H9 (cell line): ENCODE measurements at regions not wholly inside any gene's neighbourhood (a gene's known extent, or its start where the extent isn't known, plus 50 kb on each side); places are given as distances from the start of the nearest gene placed in this dataset.

Experiments
- DNase-seq: peaks from one replicate; pipeline ENCODE4 v3.0.0-alpha.2; 2017
- H2AFZ ChIP-seq: one replicate; pipeline ENCODE4 v1.6.1; 2013; ENCODE audit warnings: mild to moderate bottlenecking, low read length, control low read depth, moderate library complexity
- H2AK5ac ChIP-seq: 2 replicates; pipeline ENCODE4 v1.6.1; 2013; ENCODE audit warnings: low read length, control low read depth, mixed read lengths; ENCODE audit not compliant: insufficient read length
- H2BK120ac ChIP-seq: one replicate; pipeline ENCODE4 v1.6.1; 2013; ENCODE audit warnings: low read depth, mild to moderate bottlenecking, low read length, control low read depth, inconsistent platforms; ENCODE audit not compliant: poor library complexity, severe bottlenecking
- H2BK12ac ChIP-seq: 2 replicates; pipeline ENCODE4 v1.6.1; 2013; ENCODE audit warnings: low read length, control low read depth, mixed read lengths, low read depth; ENCODE audit not compliant: insufficient read length
- H2BK15ac ChIP-seq: 2 replicates; pipeline ENCODE4 v1.6.1; 2013; ENCODE audit warnings: low read depth, low read length, control low read depth
- H2BK20ac ChIP-seq: one replicate; pipeline ENCODE4 v1.6.1; 2013; ENCODE audit warnings: low read depth, mild to moderate bottlenecking, low read length, control low read depth, inconsistent platforms; ENCODE audit not compliant: poor library complexity, severe bottlenecking
- H2BK5ac ChIP-seq: 2 replicates; pipeline ENCODE4 v1.6.1; 2013; ENCODE audit warnings: low read length, control low read depth, mixed read lengths; ENCODE audit not compliant: insufficient read length
- H3K14ac ChIP-seq: 2 replicates; pipeline ENCODE4 v1.6.1; 2013; ENCODE audit warnings: low read length, control low read depth; ENCODE audit not compliant: insufficient read depth
- H3K18ac ChIP-seq: 2 replicates; pipeline ENCODE4 v1.6.1; 2013; ENCODE audit warnings: low read depth, mild to moderate bottlenecking, mixed read lengths, low read length, control low read depth; ENCODE audit not compliant: insufficient read length
- H3K23ac ChIP-seq: 2 replicates; pipeline ENCODE4 v1.6.1; 2013; ENCODE audit warnings: low read length, control low read depth, mixed read lengths, low read depth; ENCODE audit not compliant: insufficient read length
- H3K23me2 ChIP-seq: 2 replicates; pipeline ENCODE4 v1.6.1; 2013; ENCODE audit warnings: low read depth, mild to moderate bottlenecking, mixed read lengths, low read length, control low read depth; ENCODE audit not compliant: insufficient read length, poor library complexity, severe bottlenecking
- H3K27ac ChIP-seq: 2 replicates; pipeline ENCODE4 v1.5.1; 2013; ENCODE audit warnings: low read length, control low read depth, mixed read lengths, low read depth; ENCODE audit not compliant: insufficient read length
- H3K27me3 ChIP-seq: 2 replicates; pipeline ENCODE4 v1.6.1; 2013; ENCODE audit warnings: low read length, control low read depth, inconsistent platforms; ENCODE audit not compliant: insufficient read depth
- H3K4ac ChIP-seq: 2 replicates; pipeline ENCODE4 v1.6.1; 2013; ENCODE audit warnings: low read depth, mild to moderate bottlenecking, control low read depth, inconsistent platforms, low read length, moderate library complexity
- H3K4me1 ChIP-seq: 2 replicates; pipeline ENCODE4 v1.6.1; 2013; ENCODE audit warnings: low read length, control low read depth, inconsistent platforms; ENCODE audit not compliant: insufficient read depth
- H3K4me2 ChIP-seq: 2 replicates; pipeline ENCODE4 v1.6.1; 2013; ENCODE audit warnings: low read length, control low read depth, mixed read lengths; ENCODE audit not compliant: insufficient read length, insufficient read depth
- H3K56ac ChIP-seq: 2 replicates; pipeline ENCODE4 v1.6.1; 2013; ENCODE audit warnings: low read depth, mild to moderate bottlenecking, mixed read lengths, low read length, control low read depth; ENCODE audit not compliant: insufficient read length
- H3K79me1 ChIP-seq: 2 replicates; pipeline ENCODE4 v1.6.1; 2013; ENCODE audit warnings: low read depth, mild to moderate bottlenecking, moderate library complexity, low read length, control low read depth, inconsistent platforms; ENCODE audit not compliant: insufficient read depth, poor library complexity, severe bottlenecking
- H3K79me2 ChIP-seq: 2 replicates; pipeline ENCODE4 v1.6.1; 2013; ENCODE audit warnings: low read length, control low read depth, inconsistent platforms; ENCODE audit not compliant: insufficient read depth
- H3K9ac ChIP-seq: 2 replicates; pipeline ENCODE4 v1.6.1; 2013; ENCODE audit warnings: low read length, control low read depth, mixed read lengths; ENCODE audit not compliant: insufficient read length; ENCODE audit errors: extremely low read depth
- H3K9me3 ChIP-seq: one replicate; pipeline ENCODE4 v1.6.1; 2013; ENCODE audit warnings: low read depth, low read length, inconsistent platforms; ENCODE audit not compliant: control insufficient read depth
- H3T11ph ChIP-seq: one replicate; pipeline ENCODE4 v1.6.1; 2013; ENCODE audit warnings: mild to moderate bottlenecking, low read length, control low read depth, inconsistent platforms
- H4K20me1 ChIP-seq: one replicate; pipeline ENCODE4 v1.6.1; 2013; ENCODE audit not compliant: control insufficient read depth, insufficient read length, insufficient read depth
- H4K5ac ChIP-seq: 2 replicates; pipeline ENCODE4 v1.6.1; 2013; ENCODE audit warnings: low read depth, mild to moderate bottlenecking, mixed read lengths, low read length, control low read depth; ENCODE audit not compliant: insufficient read length
- H4K8ac ChIP-seq: replicated peaks from 2 replicates; pipeline ENCODE4 v1.6.1; 2013; ENCODE audit warnings: low read length, control low read depth, mixed read lengths, low read depth; ENCODE audit not compliant: insufficient read length
- H4K91ac ChIP-seq: 2 replicates; pipeline ENCODE4 v1.6.1; 2013; ENCODE audit warnings: low read depth, mild to moderate bottlenecking, moderate library complexity, mixed read lengths, low read length, control low read depth; ENCODE audit not compliant: insufficient read length
- H3K27ac Mint-ChIP-seq, 3 experiments: 2 replicates in 2 of 3; 3 replicates in 1 of 3; pipeline ENCODE4 v1.8.0; 2020 to 2021; ENCODE audit warnings: mixed read lengths in 3 of 3, mild to moderate bottlenecking in 1 of 3, moderate library complexity in 1 of 3
- H3K27me3 Mint-ChIP-seq: 2 replicates; pipeline ENCODE4 v1.8.0; 2021; ENCODE audit warnings: low read depth, mild to moderate bottlenecking, moderate library complexity, mixed read lengths
- H3K36me3 Mint-ChIP-seq, 3 experiments: 2 replicates in 2 of 3; 3 replicates in 1 of 3; pipeline ENCODE4 v1.8.0; 2020 to 2021; ENCODE audit warnings: low read depth in 3 of 3, mixed read lengths in 3 of 3; ENCODE audit not compliant: insufficient read depth in 1 of 3
- H3K4me1 Mint-ChIP-seq, 2 experiments: 2 replicates each; pipeline ENCODE4 v1.8.0; 2020; ENCODE audit warnings: mixed read lengths in 2 of 2
- H3K4me3 Mint-ChIP-seq, 2 experiments: 2 replicates in 1 of 2; 3 replicates in 1 of 2; pipeline ENCODE4 v1.8.0; 2020 to 2021; ENCODE audit warnings: mild to moderate bottlenecking in 2 of 2, mixed read lengths in 2 of 2, moderate library complexity in 1 of 2
- H3K9me3 Mint-ChIP-seq, 2 experiments: 2 replicates in 1 of 2; 3 replicates in 1 of 2; pipeline ENCODE4 v1.8.0; 2020; ENCODE audit warnings: mild to moderate bottlenecking in 2 of 2, mixed read lengths in 2 of 2, moderate library complexity in 1 of 2
- WGBS: extraction: QIAGEN DNeasy Blood & Tissue Kit; methylation state at CpG from one replicate; pipeline ENCODE4 v1.1.7; 2013; ENCODE audit warnings: missing lambda C conversion rate, low lambda C conversion rate, mixed read lengths; ENCODE audit not compliant: insufficient read length; ENCODE audit errors: extremely low coverage; 5-methylcytosine and 5-hydroxymethylcytosine counted together
- TF ChIP-seq, protein P1 (sequence below): fragments of 200-600 bp; sonication (generic); conservative IDR thresholded peaks from 3 replicates; pipeline ENCODE4 v1.8.0; 2021; ENCODE audit warnings: antibody characterized with exemption, mild to moderate bottlenecking

DNA sequence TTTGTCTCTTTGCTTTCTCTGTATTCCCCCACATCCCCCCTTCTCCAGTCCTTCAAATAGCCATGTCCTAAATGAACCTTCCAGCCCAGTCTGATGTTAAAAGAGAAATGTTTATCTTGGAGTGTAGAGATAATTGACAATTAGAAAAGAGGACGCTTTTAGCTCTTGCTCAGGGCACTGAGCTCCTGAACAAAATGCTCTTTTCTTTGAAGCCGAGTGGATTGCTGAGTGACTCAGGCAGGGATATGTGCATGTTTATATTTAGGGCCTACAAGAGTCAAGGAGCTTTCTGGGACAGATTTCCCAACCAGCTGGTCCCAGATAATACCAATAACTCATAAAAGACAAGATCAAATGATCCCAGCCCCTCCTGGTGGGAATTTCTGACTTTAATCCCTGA is 88.0 kb upstream of the SETBP1 start:
- H3K27ac Mint-ChIP-seq = no peak overlapping the region; a peak in 1 of 7 replicates
- Histone ChIP-seq H3K9me3 (no peaks in the 10 kb centered on the region), H2AK5ac (no peak overlapping the region), H4K20me1 (no peaks in the 10 kb centered on the region), H3K4me1 (no peaks in the 10 kb centered on the region), H3K27me3 (no peaks in the 10 kb centered on the region), H3K79me1 (no peaks in the 10 kb centered on the region), H3K4ac (no peak overlapping the region), H2AFZ (no peak overlapping the region), H4K5ac (no peak overlapping the region), H2BK120ac (no peak overlapping the region), H2BK15ac (no peak overlapping the region), H3K56ac (no peak overlapping the region), H3K9ac (no peak overlapping the region), H3K4me2 (no peak overlapping the region), H4K91ac (no peak overlapping the region), H3T11ph (no peak overlapping the region), H3K27ac (no peak overlapping the region), H2BK20ac (no peak overlapping the region), H2BK12ac (no peak overlapping the region), H3K23me2 (no peaks in the 10 kb centered on the region), H3K14ac (no peak overlapping the region), H4K8ac (no peak overlapping the region), H2BK5ac (no peak overlapping the region), H3K18ac (no peak overlapping the region), H3K23ac (no peak overlapping the region), H3K79me2 (no peaks in the 10 kb centered on the region)
- DNase-seq = no peak
- no peak overlapping the region for H3K4me3 Mint-ChIP-seq
- no peaks in the 10 kb centered on the region for H3K9me3 Mint-ChIP-seq
- H3K36me3 Mint-ChIP-seq = no peaks in the 10 kb centered on the region
- no CpG with 5 or more reads among the region's 2 CpGs for WGBS
- no peaks in the 10 kb centered on the region for H3K27me3 Mint-ChIP-seq
- H3K4me1 Mint-ChIP-seq = peaks cover 6% of the 10 kb centered on the region in 2 experiments
- TF ChIP-seq, protein P1, sequence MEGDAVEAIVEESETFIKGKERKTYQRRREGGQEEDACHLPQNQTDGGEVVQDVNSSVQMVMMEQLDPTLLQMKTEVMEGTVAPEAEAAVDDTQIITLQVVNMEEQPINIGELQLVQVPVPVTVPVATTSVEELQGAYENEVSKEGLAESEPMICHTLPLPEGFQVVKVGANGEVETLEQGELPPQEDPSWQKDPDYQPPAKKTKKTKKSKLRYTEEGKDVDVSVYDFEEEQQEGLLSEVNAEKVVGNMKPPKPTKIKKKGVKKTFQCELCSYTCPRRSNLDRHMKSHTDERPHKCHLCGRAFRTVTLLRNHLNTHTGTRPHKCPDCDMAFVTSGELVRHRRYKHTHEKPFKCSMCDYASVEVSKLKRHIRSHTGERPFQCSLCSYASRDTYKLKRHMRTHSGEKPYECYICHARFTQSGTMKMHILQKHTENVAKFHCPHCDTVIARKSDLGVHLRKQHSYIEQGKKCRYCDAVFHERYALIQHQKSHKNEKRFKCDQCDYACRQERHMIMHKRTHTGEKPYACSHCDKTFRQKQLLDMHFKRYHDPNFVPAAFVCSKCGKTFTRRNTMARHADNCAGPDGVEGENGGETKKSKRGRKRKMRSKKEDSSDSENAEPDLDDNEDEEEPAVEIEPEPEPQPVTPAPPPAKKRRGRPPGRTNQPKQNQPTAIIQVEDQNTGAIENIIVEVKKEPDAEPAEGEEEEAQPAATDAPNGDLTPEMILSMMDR = no peak
